HG02852 (cell line): ENCODE measurements at regions not wholly inside any gene's neighbourhood (a gene's known extent, or its start where the extent isn't known, plus 50 kb on each side); places are given as distances from the start of the nearest gene placed in this dataset.
"Not testable (repeated sequence)": the region's sequence is repeated elsewhere in the genome, so short reads cannot be mapped to it uniquely, and the experiment has no call there.

Source experiments
- ATAC-seq: cut with Tn5 transposase; IDR thresholded peaks from one replicate; pipeline ENCODE4 v1.9.1; 2021; ENCODE audit warnings: mild to moderate bottlenecking, moderate library complexity; ENCODE audit not compliant: unreplicated experiment

DNA sequence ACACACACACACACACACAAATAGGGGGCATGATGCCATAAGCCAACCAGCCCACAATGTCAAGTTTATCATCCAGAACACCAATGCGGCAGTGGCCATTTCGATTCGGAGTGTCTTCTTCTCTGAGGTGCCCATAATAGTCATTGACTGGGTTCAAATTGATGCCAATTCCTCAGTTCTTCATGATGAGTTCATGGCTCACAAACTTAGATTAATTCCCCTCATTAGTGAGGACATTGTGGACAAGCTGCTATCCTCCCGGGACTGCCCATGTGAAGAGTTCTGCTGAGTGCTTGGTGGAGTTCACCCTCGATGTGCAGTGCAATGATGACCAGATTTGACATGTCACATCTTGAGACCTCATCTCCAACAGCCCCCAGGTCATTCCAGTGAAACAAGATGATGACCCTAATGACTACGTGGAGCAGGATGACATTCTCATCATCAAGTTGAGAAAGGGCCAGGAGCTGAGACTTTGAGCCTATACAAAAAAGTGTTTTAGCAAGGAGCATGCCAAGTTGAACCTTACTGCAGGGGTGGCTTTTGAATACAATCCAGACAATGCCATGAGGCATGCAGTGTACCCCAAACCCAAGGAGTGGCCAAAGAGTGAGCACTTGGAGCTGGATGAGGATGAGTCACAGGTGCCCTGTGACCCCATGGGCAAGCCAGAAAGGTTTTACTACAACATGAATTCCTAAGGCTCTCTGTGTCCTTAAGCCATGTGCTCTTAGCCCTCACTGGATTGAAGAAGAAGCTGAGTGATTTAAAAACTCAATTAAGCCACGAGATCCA is 211.6 kb upstream of the SAMSN1 start:
- no peak for ATAC-seq

DNA sequence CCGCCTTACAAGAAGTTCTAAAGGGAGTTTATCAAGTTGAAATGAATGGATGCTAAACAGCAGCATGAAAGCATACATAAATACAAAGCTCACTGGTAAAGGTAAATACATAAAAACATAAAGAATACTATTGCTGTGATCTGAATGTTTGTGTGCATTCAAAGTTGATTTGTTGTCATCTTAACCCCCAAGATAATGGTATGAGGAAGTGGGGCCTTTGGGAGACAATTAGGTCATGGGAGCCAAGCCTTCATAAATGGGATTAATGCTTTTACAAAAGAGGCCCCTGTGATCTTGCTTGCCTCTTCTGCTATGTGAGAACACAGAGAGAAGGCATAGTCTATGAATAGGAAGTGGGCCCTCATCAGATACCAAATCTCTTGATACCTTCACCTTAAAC is 209.0 kb upstream of the SAMSN1 start:
- no peak for ATAC-seq

DNA sequence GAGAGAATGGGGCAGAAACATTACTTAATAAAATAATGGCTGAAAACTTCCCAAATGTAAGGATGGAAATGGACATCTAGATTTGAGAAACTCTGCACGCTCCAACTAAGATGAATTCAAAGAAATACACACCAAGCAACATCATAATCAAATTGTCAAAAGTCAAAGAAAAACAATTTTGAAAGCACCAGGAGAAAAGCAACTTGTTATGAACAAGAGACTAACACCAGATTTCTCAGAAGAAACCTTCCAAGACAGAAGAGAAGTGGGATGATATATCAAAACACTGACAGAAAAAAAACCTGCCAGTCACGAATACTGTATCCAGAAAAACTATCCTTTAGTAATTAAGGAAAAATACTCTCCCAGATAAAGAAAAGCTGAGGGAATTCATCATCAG is 208.6 kb upstream of the SAMSN1 start:
- ATAC-seq = no peak

DNA sequence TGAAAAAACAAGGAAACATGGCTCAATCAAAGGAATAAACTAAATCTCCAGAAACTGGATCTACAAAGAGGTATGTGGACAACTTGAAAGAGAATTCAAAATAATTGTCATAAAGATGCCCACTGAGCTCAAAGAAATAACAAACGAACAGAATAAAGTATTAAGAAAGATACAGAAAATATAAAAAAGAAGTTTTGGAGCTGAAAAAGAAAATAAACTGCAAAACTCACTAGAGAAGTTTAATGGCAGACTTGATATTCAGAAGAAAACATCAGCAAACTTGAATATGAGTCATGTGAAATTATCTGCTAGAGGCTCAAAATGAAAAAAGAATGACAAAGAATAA is 208.1 kb upstream of the SAMSN1 start:
- no peak for ATAC-seq

GRCh38 chr21:14753466-14754258 is 207.5 kb upstream of the SAMSN1 start:
- ATAC-seq = no peak

GRCh38 chr21:14753069-14753465 is 207.0 kb upstream of the SAMSN1 start:
- no peak for ATAC-seq

DNA sequence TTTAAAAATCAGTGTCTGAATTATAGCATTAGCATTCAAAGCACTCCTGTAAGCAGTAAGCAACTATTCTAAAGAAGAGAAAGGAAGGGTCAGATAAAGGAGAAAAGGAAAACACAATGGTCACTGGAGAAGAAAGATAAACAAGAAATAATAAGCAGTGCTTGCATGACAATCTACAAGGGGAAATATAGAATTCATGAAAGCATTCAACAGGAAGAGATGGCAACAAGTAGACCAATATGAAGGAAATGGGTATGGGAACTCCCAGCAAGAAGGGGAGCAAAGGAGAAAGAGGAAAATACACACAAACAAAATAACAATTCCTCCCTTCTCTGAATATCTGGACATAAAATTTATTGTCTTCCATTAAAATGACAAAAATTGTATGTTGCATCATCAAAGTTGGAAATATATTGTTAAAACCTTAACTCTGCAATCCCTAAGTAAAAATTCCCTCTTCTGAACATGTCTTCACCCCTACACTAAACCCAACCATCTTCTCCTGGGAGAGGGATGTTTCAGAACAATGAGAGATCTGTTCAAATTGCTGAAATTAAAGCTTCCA is 206.3 kb upstream of the SAMSN1 start:
- ATAC-seq = no peak

DNA sequence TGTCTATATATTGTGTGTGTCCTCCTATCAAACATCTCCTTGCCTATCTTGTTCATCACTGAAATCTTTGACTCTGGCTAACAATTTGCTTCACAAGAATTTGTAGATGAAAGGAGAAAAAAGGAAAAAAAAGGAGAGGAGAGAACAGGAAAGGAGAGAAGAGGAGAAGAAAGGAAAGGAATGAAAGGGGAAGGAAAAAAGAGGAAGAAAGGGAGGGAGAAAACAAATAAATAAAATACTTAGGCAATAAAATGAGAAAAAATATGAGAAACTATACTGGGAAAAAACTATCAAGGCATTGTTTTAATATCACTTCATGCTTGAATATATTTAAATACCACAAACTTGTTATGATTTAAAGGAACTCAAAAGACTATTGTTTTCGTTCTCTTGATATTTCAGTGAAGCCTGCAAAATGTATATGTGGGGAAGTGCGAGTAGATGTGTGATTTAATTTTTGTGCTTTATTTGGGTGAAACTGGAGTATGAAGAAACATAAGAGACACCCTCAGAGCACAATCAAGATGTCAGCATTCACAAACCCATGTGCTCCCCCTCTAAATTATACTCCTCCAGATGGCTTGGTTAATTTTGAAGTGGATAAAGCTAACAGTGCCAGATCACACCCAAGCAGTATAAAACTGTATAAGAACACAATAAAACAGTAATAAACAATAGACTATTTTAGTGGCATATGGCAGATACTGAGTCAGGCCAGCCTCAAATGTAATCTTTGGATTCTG is 205.7 kb upstream of the SAMSN1 start:
- no peak for ATAC-seq

DNA sequence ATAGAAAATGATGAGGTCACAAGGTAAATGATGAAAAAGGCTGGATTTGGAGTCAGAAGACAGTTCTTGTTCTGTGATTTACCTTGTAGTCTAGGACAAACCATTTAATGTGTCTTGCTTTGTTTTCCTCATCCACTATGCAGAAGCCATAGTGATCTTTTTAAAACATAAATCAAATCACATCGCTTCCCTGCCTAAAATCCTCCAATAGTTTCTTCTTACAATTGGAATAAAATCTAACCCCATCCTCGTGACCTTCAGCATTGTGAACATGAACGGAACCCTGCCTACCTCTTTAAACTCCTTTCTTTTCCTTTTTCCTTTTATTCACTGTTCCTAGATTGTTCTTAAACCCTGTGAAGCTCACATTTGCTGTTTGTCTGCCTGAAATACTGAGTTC is 204.9 kb upstream of the SAMSN1 start:
- ATAC-seq = no peak

- ATAC-seq = no peak
Observed at GRCh38 chr21:14750041-14750440, 203.9 kb upstream of the SAMSN1 start.

DNA sequence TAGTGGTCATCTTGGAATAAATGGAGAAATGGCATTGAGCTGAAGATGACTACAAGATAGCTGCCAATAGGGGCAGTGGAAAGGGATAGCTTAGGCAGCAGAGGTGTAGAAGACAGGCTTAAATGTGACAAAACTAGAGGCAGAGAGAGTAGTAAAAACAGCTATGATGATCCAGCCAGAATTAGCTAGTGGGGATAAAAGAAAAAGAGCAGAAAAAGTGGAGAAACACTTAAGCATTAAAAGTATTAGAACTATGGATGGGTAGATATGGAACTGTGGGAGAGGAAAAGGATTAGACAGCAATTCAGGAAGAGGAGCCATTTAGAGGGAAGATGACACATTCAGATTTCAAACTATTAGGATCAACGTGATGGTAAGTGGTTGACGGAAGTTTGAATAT is 202.5 kb upstream of the SAMSN1 start:
- ATAC-seq = no peak

DNA sequence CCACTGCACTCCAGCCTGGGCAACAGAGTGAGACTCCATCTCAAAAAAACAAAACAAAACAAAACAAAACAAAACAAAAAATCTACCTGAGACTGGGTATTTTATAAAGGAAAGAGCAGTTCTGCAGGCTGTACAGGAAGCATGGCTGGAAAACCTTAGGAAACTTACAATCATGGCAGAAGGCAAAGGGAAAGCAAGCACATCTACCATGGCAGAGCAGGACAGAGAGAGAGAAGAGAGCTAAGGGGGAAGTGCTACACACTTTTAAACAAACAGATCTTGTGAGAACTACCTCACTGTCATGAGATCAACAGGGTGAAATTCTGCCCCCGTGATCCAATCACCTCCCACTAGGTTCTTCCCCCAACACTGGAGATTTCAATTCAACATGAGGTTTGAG is 198.3 kb upstream of the SAMSN1 start:
- ATAC-seq = no peak

DNA sequence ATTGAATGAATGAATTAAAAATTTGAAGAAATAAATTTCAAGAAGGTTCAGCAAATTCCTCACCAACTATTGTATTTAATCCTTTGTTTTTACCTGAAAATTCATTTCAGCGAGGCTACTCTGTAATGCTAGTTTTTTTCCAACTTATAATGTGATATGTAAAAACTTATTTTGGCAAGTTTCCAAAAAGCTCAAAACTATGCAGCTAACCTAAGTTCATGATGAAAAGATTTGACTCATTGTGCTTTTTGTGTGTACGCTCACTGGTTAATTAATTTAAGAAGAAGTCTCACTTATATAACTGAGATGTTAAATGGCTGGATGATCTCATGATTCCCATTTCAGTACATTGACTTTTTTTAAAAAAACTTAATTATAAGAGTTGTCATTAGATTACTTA is 196.0 kb upstream of the SAMSN1 start:
- ATAC-seq = no peak

GRCh38 chr21:14741256-14741655 is 195.1 kb upstream of the SAMSN1 start:
- ATAC-seq = no peak

DNA sequence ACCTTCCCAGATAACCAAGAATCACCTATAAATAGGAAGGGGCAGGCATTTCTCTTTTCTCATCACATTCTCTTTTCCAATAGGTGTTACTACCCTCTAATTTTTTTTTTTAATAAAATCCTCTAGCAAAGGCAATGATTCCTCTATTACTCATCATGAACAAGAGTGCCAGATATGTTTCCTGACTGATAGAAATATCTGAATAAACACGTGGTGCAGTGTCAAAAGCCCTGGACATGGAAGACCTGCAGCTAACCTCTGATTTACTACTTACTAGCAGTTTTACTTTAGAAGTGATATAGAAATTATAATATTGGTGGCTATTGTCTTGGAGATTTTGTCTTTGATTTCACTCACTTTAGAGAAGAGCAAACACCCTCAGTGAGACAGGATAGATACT is 194.6 kb upstream of the SAMSN1 start:
- ATAC-seq = no peak

DNA sequence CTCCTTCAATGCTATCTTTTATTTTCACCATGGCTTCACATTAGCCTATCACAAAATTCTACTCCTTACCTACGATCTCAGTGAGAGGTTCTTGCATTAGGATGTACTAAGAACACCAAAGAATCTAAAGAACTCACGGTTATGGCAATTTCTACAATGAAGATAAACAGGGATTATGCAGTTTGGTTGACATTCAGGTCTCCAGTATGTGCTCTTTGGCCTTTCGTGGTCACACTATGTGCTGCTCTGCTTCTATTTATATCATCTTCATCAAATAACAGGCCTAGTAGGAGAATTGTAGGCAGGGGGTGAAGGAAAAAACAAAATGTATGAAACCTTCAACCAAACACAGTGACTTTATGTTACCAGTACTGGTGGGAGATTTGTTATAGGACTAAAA is 194.0 kb upstream of the SAMSN1 start:
- ATAC-seq = no peak

GRCh38 chr21:14739590-14739989 is 193.5 kb upstream of the SAMSN1 start:
- no peak for ATAC-seq

- not testable (repeated sequence) for ATAC-seq
Observed at GRCh38 chr21:14738576-14738975, 192.5 kb upstream of the SAMSN1 start.

DNA sequence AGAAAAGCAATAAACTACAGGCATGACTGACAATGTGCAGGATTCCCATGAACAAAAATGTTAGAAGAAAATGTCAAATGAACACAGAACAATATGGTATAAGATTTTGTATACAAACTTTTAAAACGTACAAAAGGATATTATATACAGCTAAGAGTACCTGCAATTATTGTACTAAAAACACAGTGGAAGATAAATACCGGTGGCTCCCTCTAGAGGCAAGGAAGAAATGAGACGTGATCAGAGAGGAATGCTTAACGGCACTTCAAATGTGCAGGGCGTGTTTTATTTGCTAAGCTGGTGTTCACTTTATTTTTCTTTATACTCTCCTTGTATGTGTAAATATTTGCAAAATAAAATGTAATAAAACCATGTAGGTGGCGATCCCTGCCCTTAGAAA is 191.8 kb upstream of the SAMSN1 start:
- no peak for ATAC-seq

GRCh38 chr21:14737284-14737691 is 191.2 kb upstream of the SAMSN1 start:
- no peak for ATAC-seq

GRCh38 chr21:14736672-14737071 is 190.6 kb upstream of the SAMSN1 start:
- no peak for ATAC-seq
